ENCODE measurements at regions not wholly inside any gene's neighbourhood (a gene's known extent, or its start where the extent isn't known, plus 50 kb on each side); places are given as distances from the start of the nearest gene placed in this dataset.

DNA sequence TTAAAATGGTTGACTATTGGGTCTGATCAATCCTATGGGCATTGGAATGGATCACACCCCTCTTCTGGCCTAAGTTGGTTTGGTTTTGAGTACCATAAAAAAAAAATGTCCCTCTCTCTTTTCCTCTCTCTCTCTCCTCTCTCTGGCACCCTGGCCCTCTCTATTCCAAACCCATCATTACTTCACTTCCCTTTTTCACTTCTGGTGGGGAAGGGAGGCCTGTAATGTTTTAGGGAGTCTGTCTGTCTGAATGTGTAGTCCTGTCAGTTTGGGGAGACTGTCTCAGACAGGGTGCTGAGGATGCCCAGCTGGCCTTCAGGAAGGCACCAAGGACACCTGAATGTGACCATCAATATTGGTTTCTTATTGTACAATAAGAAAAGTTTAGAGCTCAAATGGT is 165.8 kb downstream of the CD24 start:
- no peak for TF ChIP-seq ZNF253 (CRISPR knock-in tag; conservative IDR thresholded peaks at IDR 0.05)
- TF ChIP-seq ZNF384 (IDR thresholded peaks at IDR 0.05; ENCODE audit: low read depth, low read length): no peak
- no peak for TF ChIP-seq TEAD1 (CRISPR knock-in tag; IDR thresholded peaks at IDR 0.05)
- TF ChIP-seq, protein P1, sequence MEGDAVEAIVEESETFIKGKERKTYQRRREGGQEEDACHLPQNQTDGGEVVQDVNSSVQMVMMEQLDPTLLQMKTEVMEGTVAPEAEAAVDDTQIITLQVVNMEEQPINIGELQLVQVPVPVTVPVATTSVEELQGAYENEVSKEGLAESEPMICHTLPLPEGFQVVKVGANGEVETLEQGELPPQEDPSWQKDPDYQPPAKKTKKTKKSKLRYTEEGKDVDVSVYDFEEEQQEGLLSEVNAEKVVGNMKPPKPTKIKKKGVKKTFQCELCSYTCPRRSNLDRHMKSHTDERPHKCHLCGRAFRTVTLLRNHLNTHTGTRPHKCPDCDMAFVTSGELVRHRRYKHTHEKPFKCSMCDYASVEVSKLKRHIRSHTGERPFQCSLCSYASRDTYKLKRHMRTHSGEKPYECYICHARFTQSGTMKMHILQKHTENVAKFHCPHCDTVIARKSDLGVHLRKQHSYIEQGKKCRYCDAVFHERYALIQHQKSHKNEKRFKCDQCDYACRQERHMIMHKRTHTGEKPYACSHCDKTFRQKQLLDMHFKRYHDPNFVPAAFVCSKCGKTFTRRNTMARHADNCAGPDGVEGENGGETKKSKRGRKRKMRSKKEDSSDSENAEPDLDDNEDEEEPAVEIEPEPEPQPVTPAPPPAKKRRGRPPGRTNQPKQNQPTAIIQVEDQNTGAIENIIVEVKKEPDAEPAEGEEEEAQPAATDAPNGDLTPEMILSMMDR (IDR thresholded peaks at IDR 0.05 in 2 of 3, conservative IDR thresholded peaks at IDR 0.05 in 1 of 3; ENCODE audit: insufficient read depth in 2 of 3, low read depth in 1 of 3, low read length in 3 of 3): no peak
- no peak for TF ChIP-seq ZFP30 (CRISPR knock-in tag; IDR thresholded peaks at IDR 0.05; ENCODE audit: borderline replicate concordance)

All from K562 (cell line).